Endothelial cell of umbilical vein (primary cell): ENCODE measurements at regions not wholly inside any gene's neighbourhood (a gene's known extent, or its start where the extent isn't known, plus 50 kb on each side); places are given as distances from the start of the nearest gene placed in this dataset.

Source experiments
- BruUV-seq: library from RNA; stranded (reverse); fragments of 400-500 nt; replicated peaks from 2 replicates; lab custom pipeline; 2021; lab: Mats Ljungman, UMichigan
- CTCF ChIA-PET: fragments of 300-600, 350-600 bp; sonication (Branson Sonifier 250); formaldehyde crosslinking; loops from one replicate; lab custom pipeline; 2021; ENCODE audit warnings: antibody characterized with exemption, inconsistent platforms; lab: Charles Lee
- POLR2A ChIA-PET: fragments of 300-600, 350-600 bp; sonication (Branson Sonifier 250); formaldehyde crosslinking; loops from one replicate; lab custom pipeline; 2021; ENCODE audit warnings: antibody characterized with exemption, inconsistent platforms; lab: Charles Lee
- DNase-seq: peaks from one replicate; pipeline ENCODE4 v3.0.0-alpha.2; 2011; ENCODE audit warnings: low read depth, low spot score
- FAIRE-seq: peaks from 2 replicates; lab custom pipeline; 2011; peaks lifted over from hg19 to GRCh38; lab: Jason Lieb, UNC
- H2AFZ ChIP-seq: 2 replicates; pipeline ENCODE4 v1.6.0; 2012; ENCODE audit warnings: low read depth, low read length, control low read depth, inconsistent platforms
- H3K27ac ChIP-seq: 2 replicates; pipeline ENCODE4 v1.5.1; 2011; ENCODE audit warnings: low read depth, mild to moderate bottlenecking, control low read depth, low read length, moderate library complexity; ENCODE audit not compliant: insufficient read depth
- H3K27me3 ChIP-seq, 2 experiments: 2 replicates each; pipeline versions ENCODE4 v1.6.0 to v1.6.1; 2011; ENCODE audit warnings: low read length in 2 of 2, mixed read lengths in 1 of 2; ENCODE audit not compliant: control insufficient read depth in 2 of 2, insufficient read depth in 2 of 2
- H3K36me3 ChIP-seq, 2 experiments: 2 replicates in 1 of 2; 3 replicates in 1 of 2; pipeline ENCODE4 v1.5.1; 2011; ENCODE audit warnings: low read length in 2 of 2, mild to moderate bottlenecking in 1 of 2, moderate library complexity in 1 of 2; ENCODE audit not compliant: control insufficient read depth in 2 of 2, insufficient read depth in 2 of 2; ENCODE audit errors: extremely low read depth in 1 of 2
- H3K4me1 ChIP-seq: 3 replicates; pipeline ENCODE4 v1.5.1; 2011; ENCODE audit warnings: mild to moderate bottlenecking, low read length; ENCODE audit not compliant: control insufficient read depth, insufficient read depth; ENCODE audit errors: extremely low read depth
- H3K4me2 ChIP-seq: 2 replicates; pipeline ENCODE4 v1.6.1; 2011; ENCODE audit warnings: low read length, control low read depth, mixed read lengths; ENCODE audit not compliant: insufficient read depth
- H3K4me3 ChIP-seq, 3 experiments: fragments of 200-600 bp in 1 of 3; sonication (generic), shearing (Covaris generic) in 1 of 3; replicated peaks in 1 of 3; 2 replicates each; pipeline ENCODE4 v1.5.1; 2011 to 2016; ENCODE audit warnings: control low read depth in 3 of 3, low read length in 3 of 3, mild to moderate bottlenecking in 2 of 3, inconsistent platforms in 1 of 3, low read depth in 1 of 3, moderate library complexity in 1 of 3; ENCODE audit not compliant: insufficient read depth in 1 of 3
- H3K79me2 ChIP-seq: 2 replicates; pipeline ENCODE4 v1.6.0; 2012; ENCODE audit warnings: low read length, inconsistent platforms; ENCODE audit not compliant: control insufficient read depth, insufficient read depth
- H3K9ac ChIP-seq: replicated peaks from 2 replicates; pipeline ENCODE3; 2011; ENCODE audit warnings: low read length, control low read depth; ENCODE audit not compliant: insufficient read depth; ENCODE audit errors: extremely low read depth
- H3K9me1 ChIP-seq: replicated peaks from 3 replicates; pipeline ENCODE4 v1.6.0; 2011; ENCODE audit warnings: mild to moderate bottlenecking, low read length; ENCODE audit not compliant: control insufficient read depth, insufficient read depth; ENCODE audit errors: extremely low read depth
- H3K9me3 ChIP-seq: replicated peaks from 2 replicates; pipeline ENCODE4 v1.5.1; 2012; ENCODE audit warnings: low read length, inconsistent platforms; ENCODE audit not compliant: control insufficient read depth, insufficient read depth
- H4K20me1 ChIP-seq: replicated peaks from 2 replicates; pipeline ENCODE3; 2011; ENCODE audit warnings: mild to moderate bottlenecking, low read length; ENCODE audit not compliant: control insufficient read depth, insufficient read depth; ENCODE audit errors: extremely low read depth
- CTCF ChIP-seq, 2 donors: IDR thresholded peaks; 1 replicate in 1 of 2; 2 replicates in 1 of 2; pipeline ENCODE4 v1.5.1; 2011; ENCODE audit warnings: low read length in 2 of 2, mild to moderate bottlenecking in 2 of 2, moderate library complexity in 2 of 2, control low read depth in 1 of 2, inconsistent platforms in 1 of 2, low read depth in 1 of 2; ENCODE audit not compliant: insufficient read depth in 1 of 2; ENCODE audit errors: extremely low read depth in 1 of 2
- EZH2 ChIP-seq: IDR thresholded peaks from 2 replicates; pipeline ENCODE4 v1.6.1; 2012; ENCODE audit warnings: borderline replicate concordance, low read depth, mild to moderate bottlenecking, moderate library complexity, low read length, inconsistent platforms; ENCODE audit not compliant: severe bottlenecking
- FOS ChIP-seq: IDR thresholded peaks from 2 replicates; pipeline ENCODE4 v1.6.1; 2011; ENCODE audit warnings: mild to moderate bottlenecking, low read length, moderate library complexity, borderline replicate concordance; ENCODE audit not compliant: insufficient read depth
- GATA2 ChIP-seq: IDR thresholded peaks from 2 replicates; pipeline ENCODE4 v1.7.0; 2011; ENCODE audit warnings: low read depth, mild to moderate bottlenecking, moderate library complexity, mixed read lengths, low read length; ENCODE audit not compliant: insufficient read length, insufficient read depth
- JUN ChIP-seq: IDR thresholded peaks from 2 replicates; pipeline ENCODE4 v1.6.1; 2011; ENCODE audit warnings: borderline replicate concordance, low read depth; ENCODE audit not compliant: insufficient read length, insufficient read depth
- MYC ChIP-seq: IDR thresholded peaks from one replicate; pipeline ENCODE4 v1.6.1; 2011; ENCODE audit warnings: mild to moderate bottlenecking, low read depth, low read length
- POLR2A ChIP-seq: IDR thresholded peaks from 2 replicates; pipeline ENCODE4 v1.6.1; 2012; ENCODE audit warnings: low read depth, mild to moderate bottlenecking, control low read depth, low read length
- POLR2AphosphoS5 ChIP-seq: IDR thresholded peaks from 2 replicates; pipeline ENCODE4 v1.6.1; 2012; ENCODE audit warnings: low read depth, mild to moderate bottlenecking, control low read depth, low read length, moderate library complexity; ENCODE audit not compliant: insufficient read depth
- dilution Hi-C: fragments of 300-500 bp; cut with MboI; formaldehyde crosslinking; loops from one replicate; pipeline ENCODE4 v1.15.0; 2019; ENCODE audit warnings: low sequenced_read_pairs; ENCODE audit not compliant: extremely low pct_ligation_motif_present
- intact Hi-C: fragments of 100-400 bp; cut with micrococcal nuclease; formaldehyde crosslinking; loops from one replicate; pipeline ENCODE4 v1.10.0; 2022
- TF ChIP-seq, protein P1 (sequence below): IDR thresholded peaks from 2 replicates; pipeline ENCODE4 v1.6.1; 2011; ENCODE audit not compliant: insufficient read depth, insufficient read length

DNA sequence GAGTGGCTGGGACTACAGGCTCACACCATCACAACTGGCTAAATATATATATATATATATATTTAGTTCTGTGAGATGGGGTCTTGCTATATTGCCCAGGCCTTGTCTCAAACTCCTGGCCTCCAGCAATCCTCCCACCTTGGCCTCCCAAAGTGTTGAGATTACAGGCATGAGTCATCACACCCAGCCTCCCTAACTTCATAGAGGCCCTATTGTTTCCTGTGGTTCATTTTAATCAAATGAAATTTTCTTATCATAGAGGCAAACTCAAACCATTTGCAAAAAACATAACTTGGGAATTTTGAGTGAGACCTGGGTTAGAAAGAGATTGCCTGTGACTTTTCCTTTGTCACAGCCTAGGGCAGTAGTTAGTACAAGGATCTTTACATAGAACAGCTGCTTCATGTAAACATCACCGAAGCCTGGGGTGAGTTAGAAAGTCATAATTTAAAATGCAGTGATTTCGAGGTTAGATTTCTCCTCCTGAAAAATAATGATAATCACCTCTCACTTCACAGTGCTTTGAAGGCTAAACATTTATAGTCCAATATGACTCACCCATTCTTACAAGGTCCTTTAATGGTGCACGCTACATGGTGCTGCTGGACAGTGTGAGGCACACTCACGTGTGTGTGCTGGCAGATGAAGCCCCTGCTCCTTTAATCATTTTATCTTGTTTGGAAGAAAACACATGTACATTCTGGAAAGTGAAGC is 188.9 kb downstream of the RHOU start:
- no peaks in the 10 kb centered on the region for H3K9me1 ChIP-seq
- dilution Hi-C loops, result no loop called here
- DNase-seq (no peak), FAIRE-seq (no peak)
- H3K4me1 ChIP-seq, result no peaks in the 10 kb centered on the region
- POLR2A ChIA-PET, result no interaction called here
- no peak overlapping the region for H2AFZ ChIP-seq
- no peaks in the 10 kb centered on the region for H3K79me2 ChIP-seq
- H3K36me3 ChIP-seq, result no peaks in the 10 kb centered on the region
- no peaks in the 10 kb centered on the region for H3K9me3 ChIP-seq
- no peak for TF ChIP-seq POLR2AphosphoS5
- no peak overlapping the region for H3K4me2 ChIP-seq
- no peaks in the 10 kb centered on the region for H3K27me3 ChIP-seq
- CTCF ChIA-PET, result no interaction called here
- H4K20me1 ChIP-seq, result no peaks in the 10 kb centered on the region
- no peak overlapping the region for H3K4me3 ChIP-seq
- intact Hi-C loops, result no loop called here
- H3K9ac ChIP-seq, result no peak overlapping the region
- no TSS peak for BruUV-seq
- H3K27ac ChIP-seq, result no peak overlapping the region

GRCh38 chr1:228925691-228926090 is 190.4 kb downstream of the RHOU start:
- no peak overlapping the region for H3K4me3 ChIP-seq
- no peak for FAIRE-seq
- H3K9ac ChIP-seq, result no peak overlapping the region
- no peak for DNase-seq
- H3K27me3 ChIP-seq, result no peaks in the 10 kb centered on the region
- no peaks in the 10 kb centered on the region for H3K79me2 ChIP-seq
- no peaks in the 10 kb centered on the region for H3K4me1 ChIP-seq
- no peaks in the 10 kb centered on the region for H3K9me1 ChIP-seq
- ChIA-PET CTCF (no interaction called here), POLR2A (no interaction called here)
- no TSS peak for BruUV-seq
- H4K20me1 ChIP-seq, result no peaks in the 10 kb centered on the region
- TF ChIP-seq JUN, result no peak
- TF ChIP-seq, protein P1, sequence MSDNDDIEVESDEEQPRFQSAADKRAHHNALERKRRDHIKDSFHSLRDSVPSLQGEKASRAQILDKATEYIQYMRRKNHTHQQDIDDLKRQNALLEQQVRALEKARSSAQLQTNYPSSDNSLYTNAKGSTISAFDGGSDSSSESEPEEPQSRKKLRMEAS, result no peak
- no peak for TF ChIP-seq CTCF (IDR thresholded peaks at IDR 0.05; ENCODE audit: extremely low read depth in 1 of 2, insufficient read depth in 1 of 2, low read depth in 1 of 2, low read length in 2 of 2)
- TF ChIP-seq GATA2, result no peak
- no peak for TF ChIP-seq EZH2
- TF ChIP-seq POLR2AphosphoS5, result no peak
- TF ChIP-seq POLR2A, result no peak
- no peak for TF ChIP-seq FOS
- no peak for TF ChIP-seq MYC
- H3K9me3 ChIP-seq, result no peaks in the 10 kb centered on the region
- no peak overlapping the region for H3K27ac ChIP-seq
- intact Hi-C loops (no loop called here), dilution Hi-C loops (no loop called here)
- H3K36me3 ChIP-seq, result no peaks in the 10 kb centered on the region
- H3K4me2 ChIP-seq, result no peak overlapping the region
- H2AFZ ChIP-seq, result no peak overlapping the region
